AG09319 (cell line): ENCODE measurements at regions not wholly inside any gene's neighbourhood (a gene's known extent, or its start where the extent isn't known, plus 50 kb on each side); places are given as distances from the start of the nearest gene placed in this dataset.
A peak's percentile ranks its signal among the peaks of the same experiment; 100 is the strongest.

Source experiments
- DNase-seq: peaks from one replicate; pipeline ENCODE4 v3.0.0-alpha.2; 2010; ENCODE audit warnings: low read depth; ENCODE audit errors: extremely low read depth
- TF ChIP-seq, protein P1 (sequence below): IDR thresholded peaks from 2 replicates; pipeline ENCODE4 v1.5.1; 2011; ENCODE audit warnings: low read depth, mild to moderate bottlenecking, inconsistent platforms, low read length, moderate library complexity

- DNase-seq = no peak
- TF ChIP-seq, protein P1, sequence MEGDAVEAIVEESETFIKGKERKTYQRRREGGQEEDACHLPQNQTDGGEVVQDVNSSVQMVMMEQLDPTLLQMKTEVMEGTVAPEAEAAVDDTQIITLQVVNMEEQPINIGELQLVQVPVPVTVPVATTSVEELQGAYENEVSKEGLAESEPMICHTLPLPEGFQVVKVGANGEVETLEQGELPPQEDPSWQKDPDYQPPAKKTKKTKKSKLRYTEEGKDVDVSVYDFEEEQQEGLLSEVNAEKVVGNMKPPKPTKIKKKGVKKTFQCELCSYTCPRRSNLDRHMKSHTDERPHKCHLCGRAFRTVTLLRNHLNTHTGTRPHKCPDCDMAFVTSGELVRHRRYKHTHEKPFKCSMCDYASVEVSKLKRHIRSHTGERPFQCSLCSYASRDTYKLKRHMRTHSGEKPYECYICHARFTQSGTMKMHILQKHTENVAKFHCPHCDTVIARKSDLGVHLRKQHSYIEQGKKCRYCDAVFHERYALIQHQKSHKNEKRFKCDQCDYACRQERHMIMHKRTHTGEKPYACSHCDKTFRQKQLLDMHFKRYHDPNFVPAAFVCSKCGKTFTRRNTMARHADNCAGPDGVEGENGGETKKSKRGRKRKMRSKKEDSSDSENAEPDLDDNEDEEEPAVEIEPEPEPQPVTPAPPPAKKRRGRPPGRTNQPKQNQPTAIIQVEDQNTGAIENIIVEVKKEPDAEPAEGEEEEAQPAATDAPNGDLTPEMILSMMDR = no peak
Measured at GRCh38 chr2:9748577-9748976, 94.7 kb upstream of the TAF1B start.

DNA sequence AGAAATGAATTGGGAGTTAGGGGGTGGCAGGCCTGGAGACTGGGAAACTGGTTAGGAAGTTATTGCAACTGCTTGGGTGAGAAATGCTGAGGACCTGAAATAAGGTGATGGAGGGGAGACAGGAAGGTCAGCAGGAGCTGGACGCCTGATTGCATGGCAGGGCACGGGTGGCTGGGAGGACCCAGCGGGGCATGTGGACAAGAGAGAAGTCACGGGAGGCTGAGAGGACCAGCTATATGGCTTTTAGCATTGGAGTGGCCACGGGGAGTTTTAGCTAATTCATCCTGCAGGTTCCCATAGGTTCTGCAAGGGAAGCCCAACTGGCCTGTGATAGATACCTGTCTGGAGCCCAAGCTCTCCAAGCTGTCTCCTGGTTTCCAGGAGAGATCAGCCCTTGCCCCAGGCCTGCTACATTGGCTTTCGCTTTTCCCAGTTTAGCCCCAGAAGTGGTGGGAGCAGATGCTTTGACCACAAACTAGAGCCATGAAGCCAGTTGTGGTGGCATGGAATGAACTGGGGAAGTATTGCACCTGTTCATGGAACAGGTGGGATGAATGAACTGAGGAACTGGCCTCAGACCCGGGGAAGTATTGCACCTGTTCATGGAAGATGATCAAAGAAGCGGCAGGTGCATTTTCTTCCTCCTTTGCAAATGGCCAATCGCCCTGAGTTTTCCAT is 93.6 kb upstream of the TAF1B start:
- TF ChIP-seq, protein P1 = no peak
- DNase-seq = no peak

DNA sequence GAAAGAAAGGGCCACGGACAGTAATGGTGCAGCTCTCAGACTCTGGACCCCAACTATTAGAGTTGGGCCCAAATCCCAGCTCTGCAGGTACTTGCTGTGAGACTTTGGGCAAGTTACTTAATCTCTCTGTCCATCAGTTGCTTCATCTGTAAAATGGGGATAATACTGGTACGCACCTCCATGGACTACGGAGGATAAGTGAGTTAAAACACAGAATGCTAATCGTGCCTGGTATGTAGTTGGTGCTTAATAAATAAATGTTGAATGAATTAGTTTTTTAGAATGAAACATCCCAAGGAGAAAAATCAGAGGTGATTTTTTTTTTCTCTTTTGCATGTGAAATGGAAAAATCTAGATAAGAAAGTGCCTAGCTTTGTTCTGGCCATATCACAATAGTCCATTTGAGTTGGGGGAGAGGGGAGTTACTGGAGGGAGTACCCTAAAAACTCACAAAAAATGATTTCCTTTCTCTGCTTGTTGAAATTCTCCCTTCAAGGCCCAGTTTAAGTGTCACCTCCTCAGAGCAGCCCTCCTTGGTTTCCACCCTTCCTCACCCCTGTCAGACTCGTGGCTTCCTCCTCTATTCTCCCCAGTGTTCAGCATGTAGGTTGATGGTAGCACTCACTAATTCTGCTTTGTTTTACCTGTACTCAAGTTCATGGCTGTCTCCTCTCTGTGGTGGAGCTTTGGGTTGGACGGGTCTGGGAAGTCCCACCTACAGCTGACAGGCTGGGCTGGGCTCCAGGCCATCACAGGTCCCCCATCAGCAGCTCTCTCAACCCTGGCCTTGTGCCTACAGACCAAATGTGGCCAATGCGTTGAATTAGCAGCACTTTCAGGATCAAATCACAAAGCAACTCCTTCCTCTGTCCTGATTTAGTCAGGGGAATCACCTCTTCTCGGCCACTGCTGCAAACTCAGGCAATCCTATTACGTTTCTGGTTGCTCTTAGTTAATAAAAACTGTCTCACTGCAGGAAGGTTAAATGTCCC is 92.8 kb upstream of the TAF1B start:
- TF ChIP-seq, protein P1 = no peak
- DNase-seq = no peak

GRCh38 chr2:9751831-9752230 is 91.4 kb upstream of the TAF1B start:
- TF ChIP-seq, protein P1 = no peak
- no peak for DNase-seq

DNA sequence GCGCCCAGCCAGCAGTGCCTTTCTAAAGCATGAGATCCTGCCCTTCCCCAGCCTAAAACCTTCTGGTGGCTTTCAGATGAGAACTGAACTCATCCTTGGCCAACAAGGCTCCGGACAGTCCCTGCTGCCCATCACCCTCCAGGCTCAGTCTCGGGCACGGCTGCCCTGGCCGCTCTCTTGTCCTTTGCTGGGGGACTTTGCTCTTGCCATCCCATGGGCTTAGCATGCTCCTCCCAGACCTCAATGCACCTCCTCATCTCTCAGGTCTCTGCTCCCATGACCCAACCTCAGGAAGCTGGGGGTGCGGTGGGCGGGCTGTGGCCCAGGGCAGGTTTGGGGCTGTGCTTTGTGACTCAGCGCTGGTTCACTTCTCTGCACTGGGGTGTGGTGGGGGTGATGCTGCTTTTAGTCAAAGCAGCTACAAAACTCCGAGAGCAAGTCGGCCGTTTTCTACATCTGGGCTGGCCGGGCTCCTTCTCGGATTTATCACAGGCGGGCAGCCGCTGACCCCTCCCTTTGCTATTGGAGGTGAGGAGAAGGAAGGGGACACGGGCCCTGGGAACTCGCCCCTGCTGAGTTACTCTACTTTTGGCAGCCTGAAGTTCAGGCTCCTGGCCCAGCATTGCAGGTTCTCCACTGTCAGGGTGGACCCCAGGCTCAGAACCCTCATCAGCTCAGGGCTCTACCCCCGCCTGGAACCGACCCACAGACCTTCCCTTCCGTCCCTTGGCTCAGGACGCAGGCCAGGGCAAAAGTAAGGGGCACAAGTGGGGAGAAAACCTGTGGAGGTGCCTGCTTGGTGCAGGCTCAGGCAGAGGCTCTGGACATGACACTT is 90.6 kb upstream of the TAF1B start:
- peak; percentile 30 for DNase-seq
- TF ChIP-seq, protein P1 = no peak

GRCh38 chr2:9753276-9753600 is 90.0 kb upstream of the TAF1B start:
- peak; percentile 57 for DNase-seq
- TF ChIP-seq, protein P1 = no peak
